Activated CD8-positive, alpha-beta T cell treated with anti-CD3 and anti-CD28 coated beads for 36 hours (primary cell): ENCODE measurements at regions not wholly inside any gene's neighbourhood (a gene's known extent, or its start where the extent isn't known, plus 50 kb on each side); places are given as distances from the start of the nearest gene placed in this dataset.

Experiments
- ATAC-seq: fragments of 200-7000 bp; cut with Tn5 transposase; one replicate; pipeline ENCODE4 v1.10.0; 2021; ENCODE audit warnings: mild to moderate bottlenecking, moderate library complexity
- CTCF ChIA-PET: fragments of 350-600 bp; sonication (Branson Sonifier 250); formaldehyde crosslinking; loops from one replicate; lab custom pipeline; 2021; ENCODE audit warnings: antibody characterized with exemption; lab: Charles Lee
- POLR2A ChIA-PET: fragments of 350-600 bp; sonication (Branson Sonifier 250); formaldehyde crosslinking; loops from one replicate; lab custom pipeline; 2021; ENCODE audit warnings: antibody characterized with exemption; lab: Charles Lee
- DNase-seq: peaks from one replicate; pipeline ENCODE4 v3.0.0-alpha.2; 2020
- H3K27ac Mint-ChIP-seq: one replicate; pipeline ENCODE4 v1.8.0; 2021; ENCODE audit warnings: mild to moderate bottlenecking, mixed read lengths
- H3K27me3 Mint-ChIP-seq: one replicate; pipeline ENCODE4 v1.8.0; 2021; ENCODE audit warnings: mixed read lengths
- H3K36me3 Mint-ChIP-seq: one replicate; pipeline ENCODE4 v1.8.0; 2021; ENCODE audit warnings: low read depth, mixed read lengths
- H3K4me1 Mint-ChIP-seq: one replicate; pipeline ENCODE4 v1.8.0; 2021; ENCODE audit warnings: low read depth, mixed read lengths
- H3K4me3 Mint-ChIP-seq: one replicate; pipeline ENCODE4 v1.8.0; 2021; ENCODE audit warnings: mild to moderate bottlenecking, moderate library complexity, mixed read lengths
- H3K9me3 Mint-ChIP-seq: one replicate; pipeline ENCODE4 v1.8.0; 2021; ENCODE audit warnings: mixed read lengths
- intact Hi-C: fragments of 100-400 bp; cut with micrococcal nuclease; formaldehyde crosslinking; loops from one replicate; pipeline ENCODE4 v1.10.0; 2022
- TF ChIP-seq, protein P1 (sequence below): fragments of 200-600 bp; IDR thresholded peaks from one replicate; pipeline ENCODE4 v1.8.0; 2022; ENCODE audit warnings: antibody characterized with exemption, mild to moderate bottlenecking

DNA sequence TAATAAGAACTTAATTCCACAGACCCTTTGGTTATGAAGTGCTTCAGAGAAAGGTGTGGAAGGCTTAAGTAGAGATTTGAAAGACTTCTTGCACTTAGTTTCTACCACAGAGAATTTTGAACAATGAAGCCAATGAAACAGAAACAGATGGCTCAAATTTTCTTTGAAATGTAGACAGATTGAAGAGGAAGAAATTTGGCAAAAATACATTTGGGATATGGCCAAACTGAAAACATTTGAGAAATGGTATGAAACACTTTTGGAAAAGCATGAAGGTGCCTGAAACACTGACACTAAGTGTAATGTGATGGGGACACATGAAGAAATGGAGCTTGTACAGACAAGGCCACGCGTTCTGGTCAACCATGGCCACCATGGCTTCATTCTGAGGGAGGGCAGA is 272.4 kb upstream of the EXOC2 start:
- TF ChIP-seq, protein P1, sequence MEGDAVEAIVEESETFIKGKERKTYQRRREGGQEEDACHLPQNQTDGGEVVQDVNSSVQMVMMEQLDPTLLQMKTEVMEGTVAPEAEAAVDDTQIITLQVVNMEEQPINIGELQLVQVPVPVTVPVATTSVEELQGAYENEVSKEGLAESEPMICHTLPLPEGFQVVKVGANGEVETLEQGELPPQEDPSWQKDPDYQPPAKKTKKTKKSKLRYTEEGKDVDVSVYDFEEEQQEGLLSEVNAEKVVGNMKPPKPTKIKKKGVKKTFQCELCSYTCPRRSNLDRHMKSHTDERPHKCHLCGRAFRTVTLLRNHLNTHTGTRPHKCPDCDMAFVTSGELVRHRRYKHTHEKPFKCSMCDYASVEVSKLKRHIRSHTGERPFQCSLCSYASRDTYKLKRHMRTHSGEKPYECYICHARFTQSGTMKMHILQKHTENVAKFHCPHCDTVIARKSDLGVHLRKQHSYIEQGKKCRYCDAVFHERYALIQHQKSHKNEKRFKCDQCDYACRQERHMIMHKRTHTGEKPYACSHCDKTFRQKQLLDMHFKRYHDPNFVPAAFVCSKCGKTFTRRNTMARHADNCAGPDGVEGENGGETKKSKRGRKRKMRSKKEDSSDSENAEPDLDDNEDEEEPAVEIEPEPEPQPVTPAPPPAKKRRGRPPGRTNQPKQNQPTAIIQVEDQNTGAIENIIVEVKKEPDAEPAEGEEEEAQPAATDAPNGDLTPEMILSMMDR, result no peak
- no peaks in the 10 kb centered on the region for H3K9me3 Mint-ChIP-seq
- ChIA-PET CTCF (no interaction called here), POLR2A (no interaction called here)
- DNase-seq (no peak), ATAC-seq (no peak)
- H3K27ac Mint-ChIP-seq, result no peak overlapping the region
- no peaks in the 10 kb centered on the region for H3K4me1 Mint-ChIP-seq
- intact Hi-C loops, result no loop called here
- H3K36me3 Mint-ChIP-seq, result no peaks in the 10 kb centered on the region
- H3K4me3 Mint-ChIP-seq, result no peak overlapping the region
- H3K27me3 Mint-ChIP-seq, result peaks cover 20% of the 10 kb centered on the region

- CTCF ChIA-PET, result no interaction called here
- TF ChIP-seq, protein P1, result no peak
- DNase-seq, result no peak
- Mint-ChIP-seq H3K9me3 (no peaks in the 10 kb centered on the region), H3K27me3 (peaks cover 20% of the 10 kb centered on the region), H3K27ac (no peak overlapping the region), H3K4me1 (no peaks in the 10 kb centered on the region), H3K36me3 (no peaks in the 10 kb centered on the region), H3K4me3 (no peak overlapping the region)
- intact Hi-C loops, result no loop called here
- ATAC-seq, result no peak
- POLR2A ChIA-PET, result no interaction called here
Measured at GRCh38 chr6:963456-963855, 270.5 kb upstream of the EXOC2 start.

GRCh38 chr6:961407-961960 is 268.5 kb upstream of the EXOC2 start:
- no peak for DNase-seq
- intact Hi-C loops, result no loop called here
- TF ChIP-seq, protein P1, result no peak
- ATAC-seq, result no peak
- H3K36me3 Mint-ChIP-seq, result no peaks in the 10 kb centered on the region
- H3K4me3 Mint-ChIP-seq, result no peak overlapping the region
- ChIA-PET CTCF (interaction anchor here (0.9 kb wide), 1 partner anchor 369 kb away, joined by 3 read pairs; no protein-coding TSS in a partner anchor), POLR2A (no interaction called here)
- no peak overlapping the region for H3K27ac Mint-ChIP-seq
- no peaks in the 10 kb centered on the region for H3K9me3 Mint-ChIP-seq
- H3K4me1 Mint-ChIP-seq, result no peaks in the 10 kb centered on the region
- peaks cover 19% of the 10 kb centered on the region for H3K27me3 Mint-ChIP-seq

GRCh38 chr6:960356-960755 is 267.4 kb upstream of the EXOC2 start:
- intact Hi-C loops, result no loop called here
- TF ChIP-seq, protein P1, result no peak
- Mint-ChIP-seq H3K4me1 (no peaks in the 10 kb centered on the region), H3K9me3 (no peaks in the 10 kb centered on the region), H3K4me3 (no peak overlapping the region), H3K36me3 (no peaks in the 10 kb centered on the region), H3K27ac (no peak overlapping the region), H3K27me3 (peaks cover 15% of the 10 kb centered on the region)
- DNase-seq, result no peak
- ATAC-seq, result no peak
- POLR2A ChIA-PET, result no interaction called here
- CTCF ChIA-PET, result no interaction called here

DNA sequence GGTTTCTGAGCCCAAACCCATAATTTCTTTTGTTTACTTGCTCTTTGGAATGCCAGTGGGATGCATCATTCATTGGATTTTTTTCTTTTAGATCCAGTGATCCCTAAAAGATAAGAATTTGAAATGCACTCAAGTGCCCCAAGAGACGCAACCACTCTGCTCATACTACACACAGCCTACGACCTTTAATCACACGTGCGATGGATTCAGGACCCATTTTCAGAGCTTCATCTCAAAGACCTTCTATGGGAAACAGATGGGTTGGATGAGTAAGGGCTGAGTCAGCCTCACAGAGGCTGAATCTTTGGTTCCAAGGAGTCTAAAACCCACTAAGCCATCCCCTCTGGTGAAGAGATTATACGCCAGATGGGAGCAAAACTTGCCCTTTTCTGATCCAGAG is 265.5 kb upstream of the EXOC2 start:
- TF ChIP-seq, protein P1, result no peak
- Mint-ChIP-seq H3K4me3 (no peak overlapping the region), H3K9me3 (no peaks in the 10 kb centered on the region), H3K4me1 (no peaks in the 10 kb centered on the region), H3K36me3 (no peaks in the 10 kb centered on the region), H3K27ac (no peak overlapping the region), H3K27me3 (peaks cover 16% of the 10 kb centered on the region)
- CTCF ChIA-PET, result no interaction called here
- no peak for ATAC-seq
- no peak for DNase-seq
- POLR2A ChIA-PET, result no interaction called here
- intact Hi-C loops, result no loop called here
